ENCODE measurements at regions not wholly inside any gene's neighbourhood (a gene's known extent, or its start where the extent isn't known, plus 50 kb on each side); places are given as distances from the start of the nearest gene placed in this dataset.

DNA sequence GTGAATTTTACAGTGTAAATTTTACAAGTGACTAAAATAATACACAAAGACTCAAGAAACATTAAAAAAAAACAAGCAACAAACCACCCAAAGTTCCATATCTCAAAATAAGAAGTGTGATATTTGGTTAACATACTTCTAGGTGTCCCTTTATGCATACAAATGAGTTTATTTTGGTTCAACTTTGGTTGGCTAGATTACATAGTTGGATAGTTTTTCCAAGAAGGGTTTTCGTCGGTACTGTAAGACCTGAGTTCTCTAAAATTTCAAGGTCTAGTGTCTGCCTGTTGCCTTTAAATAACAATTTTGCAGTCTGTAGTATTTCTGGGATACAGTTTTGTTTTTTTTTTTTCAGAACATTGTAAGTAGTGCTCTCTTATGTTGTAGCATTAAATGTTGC lies 58.8 kb upstream of the JAK2 start (continued):
- TF ChIP-seq, protein P1, sequence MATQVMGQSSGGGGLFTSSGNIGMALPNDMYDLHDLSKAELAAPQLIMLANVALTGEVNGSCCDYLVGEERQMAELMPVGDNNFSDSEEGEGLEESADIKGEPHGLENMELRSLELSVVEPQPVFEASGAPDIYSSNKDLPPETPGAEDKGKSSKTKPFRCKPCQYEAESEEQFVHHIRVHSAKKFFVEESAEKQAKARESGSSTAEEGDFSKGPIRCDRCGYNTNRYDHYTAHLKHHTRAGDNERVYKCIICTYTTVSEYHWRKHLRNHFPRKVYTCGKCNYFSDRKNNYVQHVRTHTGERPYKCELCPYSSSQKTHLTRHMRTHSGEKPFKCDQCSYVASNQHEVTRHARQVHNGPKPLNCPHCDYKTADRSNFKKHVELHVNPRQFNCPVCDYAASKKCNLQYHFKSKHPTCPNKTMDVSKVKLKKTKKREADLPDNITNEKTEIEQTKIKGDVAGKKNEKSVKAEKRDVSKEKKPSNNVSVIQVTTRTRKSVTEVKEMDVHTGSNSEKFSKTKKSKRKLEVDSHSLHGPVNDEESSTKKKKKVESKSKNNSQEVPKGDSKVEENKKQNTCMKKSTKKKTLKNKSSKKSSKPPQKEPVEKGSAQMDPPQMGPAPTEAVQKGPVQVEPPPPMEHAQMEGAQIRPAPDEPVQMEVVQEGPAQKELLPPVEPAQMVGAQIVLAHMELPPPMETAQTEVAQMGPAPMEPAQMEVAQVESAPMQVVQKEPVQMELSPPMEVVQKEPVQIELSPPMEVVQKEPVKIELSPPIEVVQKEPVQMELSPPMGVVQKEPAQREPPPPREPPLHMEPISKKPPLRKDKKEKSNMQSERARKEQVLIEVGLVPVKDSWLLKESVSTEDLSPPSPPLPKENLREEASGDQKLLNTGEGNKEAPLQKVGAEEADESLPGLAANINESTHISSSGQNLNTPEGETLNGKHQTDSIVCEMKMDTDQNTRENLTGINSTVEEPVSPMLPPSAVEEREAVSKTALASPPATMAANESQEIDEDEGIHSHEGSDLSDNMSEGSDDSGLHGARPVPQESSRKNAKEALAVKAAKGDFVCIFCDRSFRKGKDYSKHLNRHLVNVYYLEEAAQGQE (IDR thresholded peaks at IDR 0.05; ENCODE audit: low read depth) = no peak
- no peak for TF ChIP-seq SP1 (IDR thresholded peaks at IDR 0.05; ENCODE audit: low read depth)
- TF ChIP-seq JUND (IDR thresholded peaks at IDR 0.05) = no peak
- TF ChIP-seq SRF (IDR thresholded peaks at IDR 0.05; ENCODE audit: low read depth) = no peak
- no peak for TF ChIP-seq ZFX (IDR thresholded peaks at IDR 0.05)
- no peak for TF ChIP-seq CBX3 (IDR thresholded peaks at IDR 0.05; ENCODE audit: low read depth)
- TF ChIP-seq TCF7L2 (IDR thresholded peaks at IDR 0.05; ENCODE audit: borderline replicate concordance, extremely low read depth, insufficient read depth, insufficient read length) = no peak

DNA sequence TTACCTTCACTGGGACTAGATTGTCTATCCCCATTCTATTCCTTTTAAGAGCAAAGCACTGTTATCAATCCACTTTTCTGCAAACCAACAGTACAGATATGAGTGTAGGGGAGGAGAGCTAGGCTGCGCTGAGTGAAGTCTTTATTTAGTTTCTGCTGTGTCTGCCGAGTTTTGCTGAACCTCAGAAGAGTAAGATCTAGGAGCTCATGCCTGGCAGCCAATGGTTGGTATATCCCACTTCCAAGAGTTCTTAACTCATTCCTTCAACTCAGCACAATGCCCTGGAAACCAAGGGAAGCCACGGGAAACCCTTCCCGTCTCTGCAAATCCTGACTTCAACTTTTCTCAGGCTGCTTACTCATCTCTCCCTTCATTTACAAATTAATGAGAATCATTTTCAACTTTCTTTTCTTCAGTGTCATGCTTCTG lies 58.0 kb upstream of the JAK2 start:
- H3K4me2 ChIP-seq (ENCODE audit: low read length) = no peak overlapping the region
- no peak overlapping the region for H3K9ac ChIP-seq (ENCODE audit: low read length)
- H3K36me3 ChIP-seq (ENCODE audit: control insufficient read depth in 1 of 2, insufficient read depth in 2 of 2, low read length in 2 of 2) = no peaks in the 10 kb centered on the region
- H3K79me2 ChIP-seq (ENCODE audit: insufficient read depth, low read length) = no peaks in the 10 kb centered on the region
- H3K4me1 ChIP-seq (ENCODE audit: control insufficient read depth in 1 of 2, insufficient read depth in 2 of 2, low read length in 2 of 2) = no peaks in the 10 kb centered on the region
- ATAC-seq (no peak), DNase-seq (ENCODE audit: low read depth, low spot score) (no peak)
- intact Hi-C loops (cut with micrococcal nuclease) = no loop called here
- ChIA-PET CTCF (no interaction called here), POLR2A (no interaction called here), RAD21 (ENCODE audit: low non-redundant PET in 1 of 2, low total read pairs in 2 of 2, uncharacterized antibody in 2 of 2, unreplicated experiment in 2 of 2) (no interaction called here)
- no peak overlapping the region for H2AFZ ChIP-seq (ENCODE audit: low read depth, low read length, poor library complexity, severe bottlenecking)
- H3K9me2 ChIP-seq (ENCODE audit: insufficient read depth) = no peaks in the 10 kb centered on the region
- H4K20me1 ChIP-seq (ENCODE audit: insufficient read depth) = no peaks in the 10 kb centered on the region
- no TSS peak for BruUV-seq (replicated peaks)
- TF ChIP-seq POLR2A (IDR thresholded peaks at IDR 0.05; ENCODE audit: borderline replicate concordance, extremely low read depth, insufficient read depth, insufficient read length) (no peak), SRF (IDR thresholded peaks at IDR 0.05; ENCODE audit: low read depth) (no peak), EZH2 (IDR thresholded peaks at IDR 0.05) (no peak), TCF7L2 (IDR thresholded peaks at IDR 0.05; ENCODE audit: borderline replicate concordance, extremely low read depth, insufficient read depth, insufficient read length) (no peak), CEBPB (IDR thresholded peaks at IDR 0.05; ENCODE audit: low read depth) (no peak), RAD21 (IDR thresholded peaks at IDR 0.05; ENCODE audit: low read depth) (no peak)
- TF ChIP-seq, protein P2, sequence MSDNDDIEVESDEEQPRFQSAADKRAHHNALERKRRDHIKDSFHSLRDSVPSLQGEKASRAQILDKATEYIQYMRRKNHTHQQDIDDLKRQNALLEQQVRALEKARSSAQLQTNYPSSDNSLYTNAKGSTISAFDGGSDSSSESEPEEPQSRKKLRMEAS (IDR thresholded peaks at IDR 0.05) = no peak
- H3K27ac ChIP-seq (ENCODE audit: low read depth, low read length) = no peak overlapping the region
- H3K27me3 ChIP-seq (ENCODE audit: insufficient read depth, low read length) = no peaks in the 10 kb centered on the region
- H3K9me3 ChIP-seq (ENCODE audit: control insufficient read depth in 1 of 2, insufficient read depth in 1 of 2, low read depth in 1 of 2, low read length in 2 of 2) = no peaks in the 10 kb centered on the region
- no peak overlapping the region for H3K4me3 ChIP-seq (replicated peaks in 1 of 2; ENCODE audit: low read depth in 1 of 2, low read length in 2 of 2)
